GM06990 (cell line): ENCODE measurements at regions not wholly inside any gene's neighbourhood (a gene's known extent, or its start where the extent isn't known, plus 50 kb on each side); places are given as distances from the start of the nearest gene placed in this dataset.

Source experiments
- DNase-seq: peaks from one replicate; pipeline ENCODE4 v3.0.0-alpha.2; 2011; ENCODE audit not compliant: insufficient read length; ENCODE audit errors: extremely low read depth
- H3K27me3 ChIP-seq: replicated peaks from 2 replicates; pipeline ENCODE4 v1.6.0; 2011; ENCODE audit warnings: low read length; ENCODE audit not compliant: control insufficient read depth, insufficient read depth
- H3K36me3 ChIP-seq: 2 replicates; pipeline ENCODE4 v1.5.1; 2011; ENCODE audit warnings: low read length; ENCODE audit not compliant: control insufficient read depth, insufficient read depth
- H3K4me3 ChIP-seq: replicated peaks from 2 replicates; pipeline ENCODE4 v1.5.1; 2011; ENCODE audit warnings: low read depth, mild to moderate bottlenecking, control low read depth, low read length
- TF ChIP-seq, protein P1 (sequence below): IDR thresholded peaks from 2 replicates; pipeline ENCODE4 v1.5.1; 2011; ENCODE audit warnings: low read length, control low read depth, mild to moderate bottlenecking, inconsistent platforms; ENCODE audit not compliant: insufficient read depth, poor library complexity, severe bottlenecking

GRCh38 chr16:35200662-35201061 lies 1741.2 kb downstream of the TP53TG3F start:
- no peaks in the 10 kb centered on the region for H3K27me3 ChIP-seq
- H3K4me3 ChIP-seq = no peak overlapping the region
- TF ChIP-seq, protein P1, sequence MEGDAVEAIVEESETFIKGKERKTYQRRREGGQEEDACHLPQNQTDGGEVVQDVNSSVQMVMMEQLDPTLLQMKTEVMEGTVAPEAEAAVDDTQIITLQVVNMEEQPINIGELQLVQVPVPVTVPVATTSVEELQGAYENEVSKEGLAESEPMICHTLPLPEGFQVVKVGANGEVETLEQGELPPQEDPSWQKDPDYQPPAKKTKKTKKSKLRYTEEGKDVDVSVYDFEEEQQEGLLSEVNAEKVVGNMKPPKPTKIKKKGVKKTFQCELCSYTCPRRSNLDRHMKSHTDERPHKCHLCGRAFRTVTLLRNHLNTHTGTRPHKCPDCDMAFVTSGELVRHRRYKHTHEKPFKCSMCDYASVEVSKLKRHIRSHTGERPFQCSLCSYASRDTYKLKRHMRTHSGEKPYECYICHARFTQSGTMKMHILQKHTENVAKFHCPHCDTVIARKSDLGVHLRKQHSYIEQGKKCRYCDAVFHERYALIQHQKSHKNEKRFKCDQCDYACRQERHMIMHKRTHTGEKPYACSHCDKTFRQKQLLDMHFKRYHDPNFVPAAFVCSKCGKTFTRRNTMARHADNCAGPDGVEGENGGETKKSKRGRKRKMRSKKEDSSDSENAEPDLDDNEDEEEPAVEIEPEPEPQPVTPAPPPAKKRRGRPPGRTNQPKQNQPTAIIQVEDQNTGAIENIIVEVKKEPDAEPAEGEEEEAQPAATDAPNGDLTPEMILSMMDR = no peak
- no peak for DNase-seq
- no peaks in the 10 kb centered on the region for H3K36me3 ChIP-seq

GRCh38 chr16:35201151-35201550 lies 1741.7 kb downstream of the TP53TG3F start:
- no peaks in the 10 kb centered on the region for H3K36me3 ChIP-seq
- no peak overlapping the region for H3K4me3 ChIP-seq
- TF ChIP-seq, protein P1 = no peak
- no peaks in the 10 kb centered on the region for H3K27me3 ChIP-seq
- no peak for DNase-seq

GRCh38 chr16:35203636-35204035 lies 1744.2 kb downstream of the TP53TG3F start:
- TF ChIP-seq, protein P1 = no peak
- Histone ChIP-seq H3K27me3 (no peaks in the 10 kb centered on the region), H3K4me3 (no peak overlapping the region), H3K36me3 (no peaks in the 10 kb centered on the region)
- no peak for DNase-seq

DNA sequence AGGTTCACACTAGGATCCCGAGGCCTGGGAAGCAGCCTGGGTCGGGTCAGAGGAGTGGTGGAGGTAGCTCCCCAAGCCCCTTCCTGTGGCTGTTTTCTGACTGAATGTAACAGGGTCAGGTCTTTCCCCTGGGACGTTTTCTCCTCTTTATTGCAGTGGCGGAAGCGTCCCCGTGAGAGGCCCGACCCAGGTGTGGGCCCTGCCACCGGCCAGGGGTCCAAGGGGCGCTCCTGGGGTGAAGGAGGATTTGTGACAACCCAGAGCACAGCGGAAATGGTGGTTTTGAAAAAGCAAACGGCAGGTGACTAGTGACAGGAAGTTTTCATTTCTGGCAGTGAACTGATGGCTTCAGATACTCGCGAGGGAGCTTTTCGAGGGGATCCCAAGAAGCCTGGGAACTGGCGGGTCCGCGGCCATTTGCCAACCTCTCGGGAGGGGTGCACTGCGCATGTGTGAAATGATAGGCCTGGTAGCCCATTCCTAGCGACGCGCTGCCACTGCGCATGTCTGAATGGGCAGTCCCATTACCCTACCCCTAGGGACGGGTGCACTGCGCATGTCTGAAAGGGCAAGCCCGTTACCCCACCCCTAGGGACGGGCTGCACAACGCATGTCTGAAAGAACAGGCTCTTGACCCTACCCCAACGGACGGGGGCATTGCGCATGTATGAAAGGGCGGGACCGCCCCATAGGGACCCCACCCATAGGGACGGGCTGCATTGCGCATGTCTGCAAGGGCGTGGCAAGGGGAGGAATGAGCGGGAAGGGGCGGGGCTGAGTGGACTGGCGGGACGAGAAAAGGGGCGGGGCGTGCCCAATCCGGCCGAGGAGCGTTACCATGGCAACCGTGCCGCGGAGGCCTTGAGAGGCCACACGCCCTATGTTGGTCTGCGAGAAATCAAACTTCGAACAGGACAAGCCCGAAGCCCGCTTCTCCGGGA lies 1747.9 kb downstream of the TP53TG3F start:
- TF ChIP-seq, protein P1 = no peak
- DNase-seq = no peak
- no peaks in the 10 kb centered on the region for H3K36me3 ChIP-seq
- H3K4me3 ChIP-seq = no peak overlapping the region
- H3K27me3 ChIP-seq = no peaks in the 10 kb centered on the region

- DNase-seq = no peak
- TF ChIP-seq, protein P1 = no peak
- no peak overlapping the region for H3K4me3 ChIP-seq
These were observed 1748.9 kb downstream of the TP53TG3F start for GRCh38 chr16:35208001-35208935.

More at GRCh38 chr16:35208001-35208935, 1748.9 kb downstream of the TP53TG3F start:
- Histone ChIP-seq H3K36me3 (no peaks in the 10 kb centered on the region), H3K27me3 (no peaks in the 10 kb centered on the region)
